HG02943 (cell line): ENCODE measurements at regions not wholly inside any gene's neighbourhood (a gene's known extent, or its start where the extent isn't known, plus 50 kb on each side); places are given as distances from the start of the nearest gene placed in this dataset.
"Not testable (repeated sequence)": the region's sequence is repeated elsewhere in the genome, so short reads cannot be mapped to it uniquely, and the experiment has no call there.

Source experiments
- ATAC-seq: cut with Tn5 transposase; IDR thresholded peaks from one replicate; pipeline ENCODE4 v1.9.1; 2021; ENCODE audit warnings: mild to moderate bottlenecking, low read depth, moderate library complexity; ENCODE audit not compliant: unreplicated experiment

- ATAC-seq: peak; percentile 95
Observed at GRCh38 chr3:30319713-30320112, 286.7 kb upstream of the TGFBR2 start.

DNA sequence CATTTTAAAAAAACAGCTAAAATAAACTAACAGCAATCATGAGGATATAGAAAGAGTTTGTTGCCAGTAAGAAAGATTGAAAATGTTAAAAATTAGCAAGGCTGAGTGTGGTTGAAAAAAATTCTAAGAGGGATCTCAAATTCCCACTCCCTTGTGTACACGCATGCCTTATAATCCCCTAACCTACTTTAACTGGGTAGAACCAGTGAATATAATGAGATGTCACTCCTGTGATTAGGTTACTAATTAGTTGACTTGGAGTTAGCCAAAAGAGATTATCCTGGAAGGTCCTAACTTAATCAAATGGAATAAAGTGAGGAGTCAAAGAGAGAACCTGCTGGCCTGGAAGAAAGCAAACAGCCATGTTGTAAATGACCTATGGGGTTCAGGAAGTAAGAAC, 286.0 kb upstream of the TGFBR2 start:
- ATAC-seq: no peak

- ATAC-seq: no peak
Observed at GRCh38 chr3:30321065-30321464, 285.3 kb upstream of the TGFBR2 start.

GRCh38 chr3:30323649-30324048, 282.8 kb upstream of the TGFBR2 start:
- ATAC-seq: not testable (repeated sequence)

DNA sequence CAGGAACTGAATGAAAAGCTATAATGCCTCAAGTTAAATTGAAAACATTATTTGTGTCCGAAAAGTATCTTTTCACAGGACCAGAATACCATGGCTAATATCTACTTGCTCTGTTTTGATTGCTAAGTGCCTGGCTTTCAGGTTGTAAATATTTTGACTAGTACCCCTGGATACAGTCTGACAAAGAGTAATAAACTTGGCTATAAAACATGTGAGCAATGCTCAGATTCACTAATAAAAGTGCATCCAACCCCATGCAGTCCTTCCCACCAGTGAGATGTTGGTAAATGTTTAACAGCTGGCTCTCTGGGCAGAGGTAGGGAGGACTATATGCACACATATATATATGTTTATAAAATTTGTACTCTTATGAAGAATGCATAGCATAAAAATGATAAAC, 281.8 kb upstream of the TGFBR2 start:
- no peak for ATAC-seq

- not testable (repeated sequence) for ATAC-seq
Observed at GRCh38 chr3:30327976-30328375, 278.4 kb upstream of the TGFBR2 start.

GRCh38 chr3:30328935-30329334, 277.5 kb upstream of the TGFBR2 start:
- ATAC-seq: not testable (repeated sequence)

DNA sequence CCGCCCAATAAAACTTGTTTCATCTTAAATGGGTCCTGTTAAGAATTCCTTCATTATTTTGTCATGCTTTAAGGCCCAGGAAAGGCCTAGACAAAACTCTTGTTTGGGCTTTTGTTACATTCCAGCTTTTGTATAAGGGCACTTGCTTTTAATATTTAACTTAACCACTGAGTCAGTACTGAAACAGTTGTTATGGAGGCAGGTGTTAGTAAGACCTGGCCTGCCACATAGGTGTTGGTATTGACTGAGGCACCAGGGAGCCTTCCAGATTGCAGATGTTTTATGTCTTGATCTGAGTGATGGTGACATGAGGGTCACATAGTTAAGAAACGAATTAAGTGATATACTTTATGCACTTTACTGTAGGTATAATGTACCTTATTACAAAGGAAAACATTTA, 274.9 kb upstream of the TGFBR2 start:
- ATAC-seq: peak; percentile 63

- no peak for ATAC-seq
Observed at GRCh38 chr3:30332196-30333021, 274.0 kb upstream of the TGFBR2 start.

DNA sequence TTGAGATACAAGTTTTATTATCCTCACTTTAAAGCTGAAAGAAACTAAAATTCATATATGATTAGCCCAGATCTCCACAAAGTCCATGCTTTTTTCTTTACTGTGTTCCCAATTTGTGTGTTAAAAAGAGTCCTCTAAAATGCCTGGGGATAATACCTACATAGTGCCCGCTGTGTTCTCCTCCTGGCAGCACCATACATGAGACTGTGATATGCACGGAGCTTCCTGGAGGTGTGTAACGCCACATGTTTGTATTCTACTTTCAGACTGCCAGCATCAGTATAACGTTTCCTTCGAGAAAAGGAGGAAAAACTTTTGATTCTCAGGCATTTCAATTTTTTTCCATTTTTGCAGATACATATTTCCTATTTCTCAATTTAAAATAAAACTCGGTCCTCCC, 273.3 kb upstream of the TGFBR2 start:
- no peak for ATAC-seq

GRCh38 chr3:30333903-30334302, 272.5 kb upstream of the TGFBR2 start:
- no peak for ATAC-seq

GRCh38 chr3:30340500-30340899, 265.9 kb upstream of the TGFBR2 start:
- no peak for ATAC-seq

- ATAC-seq: no peak
Observed at GRCh38 chr3:30341079-30341478, 265.3 kb upstream of the TGFBR2 start.

DNA sequence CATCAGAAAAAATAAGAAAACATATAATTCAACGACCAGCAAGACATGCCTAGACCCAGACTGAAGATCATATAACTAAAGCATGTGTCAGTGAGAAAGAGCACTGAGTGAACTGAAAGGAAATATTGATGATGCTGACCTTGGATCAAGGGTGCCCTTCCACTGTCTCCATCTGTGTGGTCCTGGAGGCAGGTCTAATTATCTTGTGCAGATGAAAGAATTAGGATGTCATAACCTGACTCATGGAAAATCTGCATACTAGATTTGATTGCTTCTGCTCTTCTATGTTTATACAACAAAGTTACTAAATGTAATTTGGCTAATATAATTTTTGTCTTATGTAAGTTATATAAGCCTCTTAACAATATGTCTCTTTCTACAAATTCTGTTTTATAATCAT, 264.6 kb upstream of the TGFBR2 start:
- no peak for ATAC-seq

DNA sequence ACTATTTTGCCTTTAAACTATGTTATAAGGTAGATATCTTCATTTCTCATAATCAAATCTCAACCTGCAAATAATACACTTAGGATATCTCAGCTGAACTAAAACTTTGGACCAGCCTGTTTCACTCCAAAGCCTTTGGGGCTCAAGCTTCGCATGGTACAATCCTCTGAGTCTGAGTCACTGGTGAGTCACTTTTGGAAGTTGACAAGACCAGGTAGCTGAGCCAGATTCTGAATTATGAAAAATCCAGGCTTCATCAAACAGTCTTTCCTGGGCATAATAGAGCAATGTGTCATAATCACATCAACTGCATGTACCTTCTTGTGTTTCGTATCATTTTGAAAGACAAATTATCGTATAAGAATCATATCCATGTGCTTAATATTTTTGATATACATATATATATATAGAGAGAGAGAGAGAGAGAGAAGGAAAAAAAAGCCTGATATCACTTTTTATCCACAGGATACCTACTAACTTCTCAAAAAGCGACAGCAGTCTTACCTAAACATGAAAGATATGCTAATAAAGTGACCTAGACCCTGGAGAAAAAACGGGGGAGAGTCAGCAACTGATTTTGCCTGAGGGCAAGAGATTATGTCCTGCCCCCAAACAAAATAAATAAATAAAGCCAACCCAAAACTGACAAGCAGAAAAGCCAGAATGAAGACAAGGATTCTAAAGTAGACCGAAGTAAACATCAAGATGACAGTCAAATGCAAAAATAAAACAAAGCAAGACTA, 263.9 kb upstream of the TGFBR2 start:
- no peak for ATAC-seq

DNA sequence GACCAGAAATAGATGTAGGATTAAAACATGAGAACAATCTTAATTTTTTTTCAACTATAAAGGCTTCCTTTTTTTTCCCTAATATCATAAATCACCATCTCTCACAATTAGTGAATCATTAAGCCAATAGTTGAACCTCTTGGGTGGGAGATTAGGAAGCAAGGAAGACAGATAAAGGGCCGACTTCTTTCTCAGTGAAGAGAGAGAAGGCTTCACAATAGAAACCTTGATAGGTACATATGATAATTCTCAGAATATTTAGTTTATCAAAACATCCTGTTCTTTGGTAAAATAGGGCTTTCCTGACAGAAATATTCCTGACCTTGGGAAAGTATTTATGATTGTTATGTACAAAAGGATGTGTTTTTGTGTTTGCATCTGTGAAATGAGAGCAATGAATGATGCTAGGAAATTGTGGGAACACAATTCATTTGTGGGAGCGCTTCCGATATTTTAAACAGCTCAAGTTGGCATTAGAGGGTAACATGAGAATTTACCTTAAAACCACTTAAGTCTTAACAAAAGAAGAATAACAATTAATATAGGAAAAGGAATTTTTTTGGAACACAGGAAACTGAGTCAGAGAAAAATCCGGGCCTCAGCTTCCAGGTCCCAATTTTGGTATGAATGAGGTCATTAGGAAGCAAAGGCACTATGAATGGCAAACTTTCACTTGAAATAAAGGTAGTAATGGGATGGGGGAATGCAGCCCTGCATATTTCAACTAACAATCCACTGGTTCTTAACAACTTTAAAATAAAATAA, 263.2 kb upstream of the TGFBR2 start:
- no peak for ATAC-seq

DNA sequence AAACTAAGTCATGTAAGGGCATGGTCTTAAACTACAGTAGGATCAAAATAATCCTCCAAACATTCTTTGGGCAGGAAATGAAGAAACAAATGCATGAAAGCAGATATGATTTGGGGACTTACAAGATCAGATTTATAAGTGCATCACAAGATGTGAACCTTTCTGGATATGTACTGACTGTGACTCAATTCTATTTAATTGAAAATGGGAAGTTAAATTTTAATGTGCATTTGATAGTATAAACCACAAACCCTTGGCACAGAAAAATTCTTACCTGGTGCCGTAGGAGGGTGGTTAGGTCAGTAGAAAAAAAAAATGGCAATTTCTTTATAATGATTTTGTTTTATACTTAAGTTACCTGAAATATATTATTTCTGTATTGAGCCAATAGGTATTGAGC, 262.5 kb upstream of the TGFBR2 start:
- ATAC-seq: no peak

- no peak for ATAC-seq
Observed at GRCh38 chr3:30344288-30344687, 262.1 kb upstream of the TGFBR2 start.

- no peak for ATAC-seq
Observed at GRCh38 chr3:30346933-30347320, 259.5 kb upstream of the TGFBR2 start.

DNA sequence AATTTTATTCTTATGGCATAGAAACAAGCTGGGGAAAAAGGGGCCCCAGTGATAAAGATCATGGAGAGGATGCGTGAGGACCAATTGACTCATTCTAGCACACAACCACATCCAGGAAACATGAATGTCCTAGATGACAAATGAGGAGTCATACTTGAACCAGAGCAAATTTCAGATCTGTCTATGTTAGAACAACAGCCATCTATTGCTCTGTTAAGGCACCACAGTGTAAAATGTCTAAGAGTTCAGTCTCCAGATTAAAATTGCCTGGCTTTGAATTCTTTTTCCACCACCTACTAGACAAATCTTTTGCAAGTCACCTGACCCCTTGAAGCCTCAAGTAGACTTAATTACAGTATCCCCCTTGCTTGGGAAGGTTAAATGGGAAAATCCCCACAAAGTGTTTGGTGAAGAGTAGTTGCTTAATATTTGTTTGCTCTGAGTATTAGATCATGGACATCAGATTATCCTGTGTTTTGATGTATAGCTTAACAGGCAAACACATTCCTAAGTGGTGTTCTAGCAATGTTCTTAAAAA, 258.7 kb upstream of the TGFBR2 start:
- peak; percentile 59 for ATAC-seq

DNA sequence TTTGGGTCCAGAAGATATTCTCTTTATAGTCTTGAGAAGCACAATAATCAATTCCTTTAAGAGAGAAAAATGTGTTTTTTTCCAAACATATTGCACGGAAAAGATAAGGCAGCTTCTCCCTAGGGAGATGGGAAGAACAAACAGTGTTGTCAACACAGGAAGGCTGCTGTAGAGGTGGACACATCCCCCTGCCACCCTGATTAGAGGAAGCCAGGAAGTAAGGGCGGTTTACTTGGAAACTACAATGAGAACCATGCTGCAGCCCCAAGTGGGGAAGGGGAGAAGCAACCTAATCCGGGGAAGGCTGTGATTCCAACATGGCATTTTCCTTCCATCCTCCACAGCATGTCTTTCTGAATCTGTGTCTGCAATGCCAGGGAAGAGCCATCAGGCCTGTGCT, 256.9 kb upstream of the TGFBR2 start:
- no peak for ATAC-seq
